ENCODE measurements at regions not wholly inside any gene's neighbourhood (a gene's known extent, or its start where the extent isn't known, plus 50 kb on each side); places are given as distances from the start of the nearest gene placed in this dataset.

- Histone ChIP-seq H3K4me2 (ENCODE audit: low read length) (no peak overlapping the region), H3K36me3 (ENCODE audit: insufficient read depth, low read length) (no peaks in the 10 kb centered on the region), H3K9ac (ENCODE audit: low read depth, low read length) (no peak overlapping the region), H3K4me3 (ENCODE audit: low read length) (no peak overlapping the region), H3K27me3 (ENCODE audit: control insufficient read depth, insufficient read depth, low read length) (peaks cover 22% of the 10 kb centered on the region), H3K9me3 (replicated peaks; ENCODE audit: low read length) (no peaks in the 10 kb centered on the region), H3K4me1 (ENCODE audit: control insufficient read depth, insufficient read depth, low read length) (no peaks in the 10 kb centered on the region)
Measured at GRCh38 chr2:238573916-238574315, 147.2 kb downstream of the ASB1 start.

- Histone ChIP-seq H3K4me2 (ENCODE audit: low read length) (no peak overlapping the region), H3K4me3 (ENCODE audit: low read length) (no peak overlapping the region), H3K9ac (ENCODE audit: low read depth, low read length) (no peak overlapping the region), H3K4me1 (ENCODE audit: control insufficient read depth, insufficient read depth, low read length) (no peaks in the 10 kb centered on the region), H3K36me3 (ENCODE audit: insufficient read depth, low read length) (no peaks in the 10 kb centered on the region), H3K27me3 (ENCODE audit: control insufficient read depth, insufficient read depth, low read length) (peaks cover 26% of the 10 kb centered on the region), H3K9me3 (replicated peaks; ENCODE audit: low read length) (no peaks in the 10 kb centered on the region)
Measured at GRCh38 chr2:238574490-238575271, 148.0 kb downstream of the ASB1 start.

- Histone ChIP-seq H3K36me3 (ENCODE audit: insufficient read depth, low read length) (no peaks in the 10 kb centered on the region), H3K4me3 (ENCODE audit: low read length) (no peak overlapping the region), H3K4me2 (ENCODE audit: low read length) (no peak overlapping the region), H3K9ac (ENCODE audit: low read depth, low read length) (no peak overlapping the region), H3K27me3 (ENCODE audit: control insufficient read depth, insufficient read depth, low read length) (peaks cover 36% of the 10 kb centered on the region), H3K4me1 (ENCODE audit: control insufficient read depth, insufficient read depth, low read length) (no peaks in the 10 kb centered on the region), H3K9me3 (replicated peaks; ENCODE audit: low read length) (no peaks in the 10 kb centered on the region)
Measured at GRCh38 chr2:238576674-238577073, 149.9 kb downstream of the ASB1 start.

- H3K36me3 ChIP-seq (ENCODE audit: insufficient read depth, low read length), result no peaks in the 10 kb centered on the region
- H3K4me3 ChIP-seq (ENCODE audit: low read length), result no peak overlapping the region
- no peak overlapping the region for H3K4me2 ChIP-seq (ENCODE audit: low read length)
- H3K9me3 ChIP-seq (replicated peaks; ENCODE audit: low read length), result no peaks in the 10 kb centered on the region
- H3K27me3 ChIP-seq (ENCODE audit: control insufficient read depth, insufficient read depth, low read length), result peaks cover 36% of the 10 kb centered on the region
- H3K4me1 ChIP-seq (ENCODE audit: control insufficient read depth, insufficient read depth, low read length), result no peaks in the 10 kb centered on the region
- H3K9ac ChIP-seq (ENCODE audit: low read depth, low read length), result no peak overlapping the region
Measured at GRCh38 chr2:238578256-238578655, 151.5 kb downstream of the ASB1 start.

GRCh38 chr2:238580486-238580885, 153.8 kb downstream of the ASB1 start:
- H3K9me3 ChIP-seq (replicated peaks; ENCODE audit: low read length), result no peaks in the 10 kb centered on the region
- no peaks in the 10 kb centered on the region for H3K4me1 ChIP-seq (ENCODE audit: control insufficient read depth, insufficient read depth, low read length)
- H3K27me3 ChIP-seq (ENCODE audit: control insufficient read depth, insufficient read depth, low read length), result peaks cover 36% of the 10 kb centered on the region
- no peak overlapping the region for H3K4me3 ChIP-seq (ENCODE audit: low read length)
- H3K36me3 ChIP-seq (ENCODE audit: insufficient read depth, low read length), result no peaks in the 10 kb centered on the region
- H3K4me2 ChIP-seq (ENCODE audit: low read length), result no peak overlapping the region
- H3K9ac ChIP-seq (ENCODE audit: low read depth, low read length), result no peak overlapping the region

- peaks cover 36% of the 10 kb centered on the region for H3K27me3 ChIP-seq (ENCODE audit: control insufficient read depth, insufficient read depth, low read length)
- no peak overlapping the region for H3K4me2 ChIP-seq (ENCODE audit: low read length)
- no peak overlapping the region for H3K4me3 ChIP-seq (ENCODE audit: low read length)
- no peaks in the 10 kb centered on the region for H3K36me3 ChIP-seq (ENCODE audit: insufficient read depth, low read length)
- H3K9ac ChIP-seq (ENCODE audit: low read depth, low read length), result no peak overlapping the region
- H3K4me1 ChIP-seq (ENCODE audit: control insufficient read depth, insufficient read depth, low read length), result no peaks in the 10 kb centered on the region
- no peaks in the 10 kb centered on the region for H3K9me3 ChIP-seq (replicated peaks; ENCODE audit: low read length)
Measured at GRCh38 chr2:238581126-238581525, 154.4 kb downstream of the ASB1 start.

GRCh38 chr2:238582159-238582558, 155.4 kb downstream of the ASB1 start:
- H3K4me3 ChIP-seq (ENCODE audit: low read length), result no peak overlapping the region
- H3K27me3 ChIP-seq (ENCODE audit: control insufficient read depth, insufficient read depth, low read length), result peaks cover 36% of the 10 kb centered on the region
- H3K4me2 ChIP-seq (ENCODE audit: low read length), result no peak overlapping the region
- no peaks in the 10 kb centered on the region for H3K36me3 ChIP-seq (ENCODE audit: insufficient read depth, low read length)
- H3K4me1 ChIP-seq (ENCODE audit: control insufficient read depth, insufficient read depth, low read length), result no peaks in the 10 kb centered on the region
- no peak overlapping the region for H3K9ac ChIP-seq (ENCODE audit: low read depth, low read length)
- H3K9me3 ChIP-seq (replicated peaks; ENCODE audit: low read length), result no peaks in the 10 kb centered on the region

GRCh38 chr2:238584617-238585016, 157.9 kb downstream of the ASB1 start:
- H3K9me3 ChIP-seq (replicated peaks; ENCODE audit: low read length), result no peaks in the 10 kb centered on the region
- H3K4me2 ChIP-seq (ENCODE audit: low read length), result no peak overlapping the region
- no peaks in the 10 kb centered on the region for H3K36me3 ChIP-seq (ENCODE audit: insufficient read depth, low read length)
- no peak overlapping the region for H3K9ac ChIP-seq (ENCODE audit: low read depth, low read length)
- H3K4me3 ChIP-seq (ENCODE audit: low read length), result no peak overlapping the region
- H3K4me1 ChIP-seq (ENCODE audit: control insufficient read depth, insufficient read depth, low read length), result no peaks in the 10 kb centered on the region
- peaks cover 19% of the 10 kb centered on the region for H3K27me3 ChIP-seq (ENCODE audit: control insufficient read depth, insufficient read depth, low read length)

GRCh38 chr2:238585836-238586821, 159.4 kb downstream of the ASB1 start:
- Histone ChIP-seq H3K9ac (ENCODE audit: low read depth, low read length) (no peak overlapping the region), H3K4me3 (ENCODE audit: low read length) (no peak overlapping the region)

GRCh38 chr2:238586931-238587775, 160.4 kb downstream of the ASB1 start:
- Histone ChIP-seq H3K9ac (ENCODE audit: low read depth, low read length) (no peak overlapping the region), H3K4me3 (ENCODE audit: low read length) (no peak overlapping the region), H3K36me3 (ENCODE audit: insufficient read depth, low read length) (no peaks in the 10 kb centered on the region), H3K9me3 (replicated peaks; ENCODE audit: low read length) (no peaks in the 10 kb centered on the region), H3K4me2 (ENCODE audit: low read length) (no peak overlapping the region), H3K4me1 (ENCODE audit: control insufficient read depth, insufficient read depth, low read length) (no peaks in the 10 kb centered on the region), H3K27me3 (ENCODE audit: control insufficient read depth, insufficient read depth, low read length) (peaks cover 7% of the 10 kb centered on the region)

More at GRCh38 chr2:238585836-238586821, 159.4 kb downstream of the ASB1 start:
- H3K27me3 ChIP-seq (ENCODE audit: control insufficient read depth, insufficient read depth, low read length), result peaks cover 7% of the 10 kb centered on the region
- no peaks in the 10 kb centered on the region for H3K4me1 ChIP-seq (ENCODE audit: control insufficient read depth, insufficient read depth, low read length)
- H3K9me3 ChIP-seq (replicated peaks; ENCODE audit: low read length), result no peaks in the 10 kb centered on the region
- H3K4me2 ChIP-seq (ENCODE audit: low read length), result no peak overlapping the region
- no peaks in the 10 kb centered on the region for H3K36me3 ChIP-seq (ENCODE audit: insufficient read depth, low read length)
